C4-2B (cell line): ENCODE measurements at regions not wholly inside any gene's neighbourhood (a gene's known extent, or its start where the extent isn't known, plus 50 kb on each side); places are given as distances from the start of the nearest gene placed in this dataset.

Experiments used
- H3K27ac ChIP-seq: fragments of 450-650 bp; 2 replicates; pipeline ENCODE4 v1.5.1; 2017
- CTCF ChIP-seq: fragments of 450-650 bp; conservative IDR thresholded peaks from 2 replicates; pipeline ENCODE4 v1.5.1; 2017; ENCODE audit warnings: mild to moderate bottlenecking
- ZFX ChIP-seq: fragments of 450-650 bp; IDR thresholded peaks from 2 replicates; pipeline ENCODE4 v1.6.1; 2017

- H3K27ac ChIP-seq = peak overlapping the region; percentile 68
- no peak for TF ChIP-seq CTCF
- no peak for TF ChIP-seq ZFX
These were observed 124.1 kb upstream of the THBS1 start for GRCh38 chr15:39456582-39457330.

GRCh38 chr15:39458131-39458530 is 122.7 kb upstream of the THBS1 start:
- TF ChIP-seq ZFX (no peak), CTCF (no peak)
- no peak overlapping the region for H3K27ac ChIP-seq

GRCh38 chr15:39459548-39459947 is 121.3 kb upstream of the THBS1 start:
- no peak for TF ChIP-seq ZFX
- TF ChIP-seq CTCF = no peak
- no peak overlapping the region for H3K27ac ChIP-seq

GRCh38 chr15:39460748-39461147 is 120.1 kb upstream of the THBS1 start:
- H3K27ac ChIP-seq = no peak overlapping the region
- TF ChIP-seq ZFX (no peak), CTCF (no peak)

- TF ChIP-seq CTCF (no peak), ZFX (no peak)
- H3K27ac ChIP-seq = no peak overlapping the region
These were observed 119.2 kb upstream of the THBS1 start for GRCh38 chr15:39461536-39462130.

GRCh38 chr15:39462691-39463090 is 118.2 kb upstream of the THBS1 start:
- H3K27ac ChIP-seq = no peak overlapping the region
- TF ChIP-seq CTCF (no peak), ZFX (no peak)
